GM21526 (cell line): ENCODE measurements at regions not wholly inside any gene's neighbourhood (a gene's known extent, or its start where the extent isn't known, plus 50 kb on each side); places are given as distances from the start of the nearest gene placed in this dataset.

ENCODE experiments used
- ATAC-seq: cut with Tn5 transposase; IDR thresholded peaks from one replicate; pipeline ENCODE4 v1.9.1; 2021; ENCODE audit warnings: moderate library complexity; ENCODE audit not compliant: unreplicated experiment, low FRiP score

DNA sequence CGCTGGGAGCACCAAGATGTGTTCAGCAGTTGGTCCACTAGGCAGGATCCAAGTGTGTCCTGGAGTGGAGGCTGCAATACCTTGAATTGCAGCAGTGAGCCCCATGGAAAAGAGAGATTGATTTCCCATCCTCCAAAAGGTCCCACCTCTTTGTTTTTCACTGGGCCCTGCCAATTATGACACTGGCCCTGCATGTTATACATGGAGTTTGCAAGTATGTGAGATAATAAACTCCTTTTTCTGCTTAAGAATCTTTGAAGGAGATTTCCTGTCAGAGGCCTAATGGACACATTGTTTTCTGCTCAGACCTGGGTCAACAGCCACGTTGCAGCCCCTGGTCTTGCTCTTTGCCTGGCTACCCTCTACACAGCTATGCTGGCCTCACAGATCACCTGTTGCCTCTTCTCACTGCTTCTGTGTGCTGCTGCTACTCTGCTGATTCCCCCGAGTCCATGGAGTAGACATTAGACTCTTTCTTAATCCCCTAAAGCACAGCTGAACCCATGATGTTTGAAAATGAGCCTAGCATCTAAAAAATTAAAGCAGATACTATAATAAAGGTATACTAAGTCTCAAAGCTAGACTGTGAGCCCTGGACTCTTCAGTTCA lies 341.9 kb upstream of the CDH11 start:
- ATAC-seq: no peak

DNA sequence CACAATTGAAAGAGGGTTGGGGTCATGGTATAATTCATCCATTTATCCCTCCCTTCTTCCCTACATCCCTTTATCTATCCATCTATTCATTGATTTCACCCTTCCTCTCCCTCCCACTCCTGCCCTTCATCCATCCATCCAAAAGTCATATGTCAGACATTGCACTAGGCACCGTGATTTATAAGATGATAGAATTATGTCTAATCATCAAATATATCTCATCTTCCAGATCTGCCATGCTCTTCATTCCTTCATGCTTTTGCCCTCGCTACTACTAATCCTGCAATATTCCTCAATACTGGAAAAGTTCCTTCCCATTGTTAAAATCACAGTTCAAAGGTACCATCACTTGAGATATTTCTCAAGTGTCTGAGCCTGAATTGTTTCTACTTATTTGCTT lies 335.2 kb upstream of the CDH11 start:
- no peak for ATAC-seq

DNA sequence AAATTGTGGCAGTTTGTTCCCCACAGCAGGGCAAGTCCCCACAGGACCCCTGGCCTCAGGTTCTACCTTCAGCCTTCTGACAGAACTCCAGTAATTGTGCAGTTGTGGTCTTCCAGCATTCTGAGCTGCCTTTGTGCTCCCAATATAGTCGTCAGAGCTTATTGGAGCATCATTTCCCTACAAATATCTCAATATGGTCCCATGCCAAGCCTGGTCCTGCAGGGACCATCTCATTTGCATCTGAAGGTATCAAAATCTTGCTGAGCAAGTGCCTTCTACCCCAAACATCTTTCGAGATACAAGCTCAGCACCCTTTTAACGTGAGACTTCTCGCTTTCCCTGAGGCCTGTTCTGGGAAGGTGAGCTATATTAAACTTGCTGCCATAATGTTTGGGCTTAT lies 333.9 kb upstream of the CDH11 start:
- ATAC-seq: no peak

DNA sequence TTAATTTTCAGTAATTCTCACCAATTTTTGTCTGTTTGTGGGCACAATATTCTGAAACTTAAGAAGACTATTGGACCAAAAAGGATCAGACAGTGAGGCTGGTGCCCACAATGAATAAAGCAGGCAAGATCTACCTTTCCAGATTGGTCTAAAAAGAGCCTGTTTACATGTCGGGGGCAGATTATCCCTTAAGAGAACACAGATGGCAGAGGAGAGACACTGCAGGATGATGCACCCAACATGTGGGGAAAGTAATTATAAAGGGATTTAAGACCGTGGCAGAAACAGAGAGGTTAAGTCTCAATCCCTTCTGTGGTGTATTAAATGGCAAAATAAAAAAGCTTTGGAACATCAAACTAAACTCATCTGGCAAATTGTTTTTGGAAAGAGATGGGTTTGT lies 331.8 kb upstream of the CDH11 start:
- no peak for ATAC-seq

DNA sequence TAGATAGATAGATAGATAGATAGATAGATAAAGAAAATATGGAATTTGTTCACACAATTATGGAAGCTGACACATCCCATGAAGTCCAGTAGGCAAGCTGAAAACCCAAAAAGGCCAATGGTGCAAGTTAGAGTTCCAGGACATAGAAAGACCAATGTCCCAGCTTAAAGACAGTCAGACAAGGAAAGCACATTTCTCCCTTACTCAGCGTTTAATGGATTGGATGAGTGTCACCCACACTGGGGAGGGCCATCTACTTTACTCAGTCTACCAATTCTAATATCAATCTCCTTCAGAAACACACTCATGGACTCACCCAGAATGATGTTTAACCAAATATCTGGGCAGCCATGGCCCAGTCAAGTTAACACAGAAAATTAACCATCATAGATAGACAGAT lies 327.7 kb upstream of the CDH11 start:
- no peak for ATAC-seq

DNA sequence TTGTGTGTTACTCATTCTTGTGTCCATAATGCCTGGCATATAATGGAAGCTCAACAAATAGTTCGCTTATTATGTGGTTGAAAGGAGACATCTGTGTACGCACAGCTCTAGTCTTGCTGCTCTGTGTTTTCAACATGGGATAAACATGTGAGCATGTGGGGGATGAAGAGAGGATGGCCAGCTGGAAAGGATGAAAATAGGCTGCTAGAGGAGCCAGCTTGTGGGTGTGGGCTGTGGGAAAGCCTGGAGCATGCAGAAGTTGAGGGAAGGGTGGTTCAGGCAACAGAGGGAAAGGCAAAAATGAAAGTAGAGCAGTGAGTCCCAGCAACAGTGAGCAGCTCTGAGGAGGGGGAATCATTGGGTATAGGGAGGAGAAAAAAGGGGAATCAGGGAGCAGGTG lies 324.6 kb upstream of the CDH11 start:
- ATAC-seq: no peak

DNA sequence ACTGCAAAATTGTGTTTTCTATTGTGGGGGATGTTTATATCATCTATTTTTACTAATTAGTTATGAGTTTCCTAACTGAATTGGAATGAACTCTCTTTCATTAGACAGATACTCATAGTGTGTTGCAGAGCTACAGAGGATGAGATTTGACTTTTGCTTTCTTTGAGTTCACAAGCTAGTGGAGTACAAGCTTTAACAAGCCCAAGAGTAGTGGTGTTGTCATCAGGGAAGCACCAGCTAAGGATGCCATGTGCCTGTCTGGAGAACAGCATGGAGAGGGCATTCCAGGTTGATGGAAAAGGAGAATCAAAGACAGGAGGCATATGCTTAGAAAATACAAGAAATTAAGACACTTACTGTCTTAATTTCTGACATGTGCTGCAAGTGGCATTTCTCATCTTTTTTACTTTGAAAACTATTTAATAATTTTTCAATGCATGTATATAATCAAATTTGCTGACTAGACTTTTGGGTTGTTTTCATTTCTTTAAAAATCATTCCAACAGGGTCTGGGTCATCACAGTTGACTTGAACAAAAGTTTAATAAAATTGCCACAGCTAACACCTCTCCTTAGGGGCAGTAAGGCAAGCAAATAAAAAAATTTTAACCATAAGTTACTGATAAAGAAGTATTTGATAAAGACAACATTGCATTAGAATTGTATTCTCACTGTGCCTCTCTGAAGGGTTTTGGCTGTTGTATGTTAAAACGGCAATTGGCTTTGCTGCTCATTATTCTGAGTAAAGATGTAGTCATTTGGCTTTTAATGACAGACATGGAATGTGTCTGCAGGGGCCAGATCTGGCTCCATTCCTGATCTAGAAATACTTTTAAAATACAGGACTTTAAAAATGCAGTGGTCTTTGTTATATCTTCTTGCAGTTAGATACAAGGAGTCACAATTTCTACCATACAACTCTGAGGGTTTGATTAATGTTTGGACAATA lies 323.7 kb upstream of the CDH11 start:
- no peak for ATAC-seq

DNA sequence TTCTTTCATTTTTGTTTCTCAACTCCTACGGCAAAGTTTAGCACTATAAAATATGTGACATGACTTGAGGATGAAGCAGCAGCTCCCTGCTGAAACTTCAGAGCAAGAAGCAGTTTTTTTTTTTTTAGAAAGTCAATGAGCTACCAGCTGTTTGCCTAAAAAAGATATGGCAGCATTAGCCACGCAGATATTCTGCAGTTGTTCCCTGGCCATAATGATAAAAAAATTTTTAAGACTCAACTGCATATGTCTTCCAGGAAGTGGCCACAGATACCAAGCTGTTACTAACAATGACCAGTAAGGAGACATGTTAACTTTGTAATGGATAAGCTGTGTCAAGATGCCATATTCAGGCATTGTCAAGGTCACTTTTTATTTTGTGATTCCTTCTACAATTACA lies 319.6 kb upstream of the CDH11 start:
- ATAC-seq: no peak

DNA sequence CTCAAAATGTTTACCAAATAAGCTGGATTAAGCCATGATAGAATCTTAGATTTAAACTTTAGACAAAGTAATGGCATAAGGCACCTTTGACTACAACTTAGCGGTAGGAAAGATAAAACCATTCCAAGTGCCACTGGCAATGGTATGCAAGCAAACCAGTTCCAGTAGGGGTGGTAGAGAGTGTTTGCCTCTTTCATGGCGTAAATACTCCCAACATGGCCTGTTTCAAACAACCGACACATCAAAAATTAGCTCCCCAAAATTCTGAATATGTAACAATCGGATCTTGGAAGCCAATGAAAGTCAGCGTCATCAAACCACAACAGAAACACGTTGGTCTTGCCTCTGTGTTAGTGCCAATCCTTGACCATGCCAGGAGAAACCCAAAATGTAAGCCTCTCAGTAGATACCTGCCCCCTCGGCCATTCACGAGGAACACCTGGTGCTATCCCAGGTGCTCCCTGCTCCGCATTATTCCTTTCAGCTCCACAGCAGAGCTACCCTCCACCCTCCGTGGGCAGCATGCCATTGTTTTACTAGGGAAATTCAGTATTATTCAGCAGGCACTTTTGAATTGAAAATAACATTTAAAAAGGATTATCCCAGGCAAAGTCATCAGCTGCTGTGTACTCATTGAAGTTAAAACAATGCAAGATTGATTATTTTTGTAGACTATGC lies 307.8 kb upstream of the CDH11 start:
- ATAC-seq: no peak

DNA sequence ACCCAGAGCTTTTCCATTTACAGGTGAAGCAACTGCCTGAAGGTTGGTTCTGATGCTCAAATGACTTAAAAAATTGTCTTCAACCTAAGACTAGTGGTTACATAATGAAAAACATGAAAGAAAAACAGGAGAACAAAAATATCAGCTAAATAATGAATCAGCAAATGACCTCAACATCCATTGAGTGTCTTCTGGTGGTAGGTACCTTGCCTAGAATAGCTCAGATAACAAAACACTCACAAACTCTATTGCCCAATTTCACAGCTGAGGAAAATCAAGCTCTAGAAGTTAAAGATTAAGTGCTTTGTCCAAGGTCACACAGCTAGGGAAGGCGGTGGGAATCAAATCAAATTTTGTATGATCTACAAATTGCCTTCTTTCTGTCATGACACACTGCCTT lies 304.6 kb upstream of the CDH11 start:
- no peak for ATAC-seq

DNA sequence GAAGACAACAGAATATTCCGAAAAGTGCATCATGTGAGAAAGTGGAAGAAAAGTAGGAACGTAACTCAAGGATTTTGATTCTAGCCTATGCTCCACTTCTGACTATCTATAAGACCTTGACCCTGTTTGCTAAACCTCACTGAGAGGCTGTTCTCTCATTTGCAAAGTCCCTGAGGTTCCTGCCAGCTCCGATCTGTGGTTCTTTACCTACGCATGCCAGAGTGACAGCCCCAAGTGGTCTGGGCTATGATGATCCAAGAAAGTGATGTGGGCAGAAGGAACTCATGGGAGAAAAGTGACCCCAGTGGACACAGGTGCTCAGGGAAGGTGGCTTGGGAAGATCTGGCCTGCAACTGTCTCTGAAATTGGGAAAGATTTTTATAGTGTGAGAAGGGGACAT lies 301.1 kb upstream of the CDH11 start:
- ATAC-seq: no peak

DNA sequence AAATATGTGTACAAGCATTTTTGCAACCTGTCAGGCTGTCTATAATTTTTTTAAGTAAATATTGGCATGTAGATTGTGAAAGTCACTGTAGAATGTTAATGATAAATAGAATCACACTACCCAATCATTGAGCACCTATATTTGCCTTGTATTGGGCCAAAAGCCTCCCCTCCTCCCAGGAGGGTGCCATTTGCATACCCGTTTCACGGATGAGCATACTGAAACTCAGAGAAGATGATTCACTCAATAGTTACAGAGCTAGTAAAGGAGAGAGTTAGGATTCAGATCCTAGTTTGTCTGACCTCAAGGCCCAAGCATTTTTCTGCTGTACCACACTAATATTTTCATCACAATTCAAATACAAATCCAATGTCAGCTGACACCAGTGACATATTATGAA lies 299.7 kb upstream of the CDH11 start:
- ATAC-seq: no peak

DNA sequence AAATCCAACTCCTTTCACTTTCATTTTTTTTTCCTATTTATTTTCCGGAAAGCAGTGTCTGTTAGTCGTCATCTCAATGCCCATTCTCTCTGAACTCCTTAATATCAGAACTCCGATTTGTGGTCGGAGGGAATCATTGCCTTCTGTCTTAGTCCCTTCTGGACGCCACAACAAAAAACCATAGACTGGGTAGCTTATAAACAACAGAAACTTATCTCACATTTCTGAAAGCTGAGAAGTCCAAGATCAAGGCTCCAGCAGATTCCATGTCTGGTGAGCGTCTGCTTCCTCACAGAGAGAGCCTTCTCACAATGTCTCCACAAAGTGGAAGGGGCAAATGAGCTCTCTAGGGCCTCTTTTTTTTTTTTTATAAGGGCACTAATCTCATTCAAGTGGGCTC lies 296.6 kb upstream of the CDH11 start:
- no peak for ATAC-seq

DNA sequence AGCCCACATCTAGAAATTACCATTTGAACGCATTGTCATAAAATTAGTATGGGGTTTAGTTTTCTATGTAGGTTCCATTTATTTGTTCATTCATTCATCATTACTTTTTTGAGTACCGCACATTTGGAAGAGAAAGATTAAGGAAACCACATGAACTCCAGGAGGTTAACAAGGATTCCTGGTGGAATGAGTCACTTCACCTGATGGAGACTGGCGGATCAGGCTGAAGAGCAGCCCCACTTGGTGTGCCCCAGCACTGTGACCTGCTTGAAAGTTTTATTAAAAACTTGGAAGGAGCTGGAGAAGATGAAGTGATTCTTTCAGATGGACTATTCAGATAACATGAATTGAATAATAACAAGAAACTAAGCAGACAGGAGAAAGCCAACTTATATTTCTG lies 293.6 kb upstream of the CDH11 start:
- ATAC-seq: no peak

DNA sequence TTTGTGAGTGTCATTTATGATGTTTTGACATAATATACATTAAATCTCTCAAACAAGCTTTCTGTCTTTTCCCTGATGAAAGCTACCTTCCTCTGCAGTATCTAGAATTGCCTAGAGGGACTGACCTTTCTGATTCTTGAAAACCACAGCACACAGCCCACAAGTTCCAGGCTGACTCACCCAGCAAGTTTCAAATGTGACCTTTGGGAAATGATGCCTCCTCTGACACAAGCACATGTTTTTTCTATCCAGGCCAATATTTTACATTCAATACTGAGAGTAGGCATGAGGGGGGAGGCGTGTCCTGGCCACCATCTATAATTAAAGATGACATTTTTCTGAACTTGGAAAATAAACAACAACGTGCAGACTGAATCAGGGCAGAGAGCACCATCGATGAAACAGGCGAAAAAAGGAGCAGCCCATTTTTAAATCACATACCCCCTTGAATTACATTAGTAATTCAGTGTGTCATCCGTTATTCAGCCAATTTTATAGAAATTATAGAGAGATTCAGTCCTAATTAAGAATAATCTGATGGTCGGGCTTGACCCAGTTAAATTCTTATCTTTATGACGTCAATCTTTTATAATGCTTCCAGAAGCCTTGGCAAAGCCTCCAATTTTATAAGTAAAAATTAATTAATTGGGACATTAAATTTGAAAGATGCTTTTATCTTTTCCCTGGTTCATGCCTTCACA lies 292.6 kb upstream of the CDH11 start:
- ATAC-seq: no peak

DNA sequence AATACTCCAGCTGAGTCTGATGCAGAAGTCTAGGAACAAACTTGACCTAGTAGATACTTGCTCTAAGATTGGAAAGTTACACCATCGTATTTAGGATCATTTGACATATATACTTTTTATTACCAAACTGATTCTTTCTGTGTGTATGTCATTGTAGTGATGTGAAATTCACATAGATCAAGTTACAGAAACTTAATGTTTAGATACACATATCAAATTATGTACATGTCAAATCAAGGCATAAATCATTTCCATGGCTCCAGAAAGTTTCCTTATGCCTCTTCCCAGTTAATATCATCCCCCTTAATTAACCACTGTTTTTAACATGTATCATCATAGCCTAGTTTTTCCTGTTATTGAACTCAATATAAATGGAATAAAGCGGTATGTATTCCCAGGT lies 292.0 kb upstream of the CDH11 start:
- ATAC-seq: no peak

DNA sequence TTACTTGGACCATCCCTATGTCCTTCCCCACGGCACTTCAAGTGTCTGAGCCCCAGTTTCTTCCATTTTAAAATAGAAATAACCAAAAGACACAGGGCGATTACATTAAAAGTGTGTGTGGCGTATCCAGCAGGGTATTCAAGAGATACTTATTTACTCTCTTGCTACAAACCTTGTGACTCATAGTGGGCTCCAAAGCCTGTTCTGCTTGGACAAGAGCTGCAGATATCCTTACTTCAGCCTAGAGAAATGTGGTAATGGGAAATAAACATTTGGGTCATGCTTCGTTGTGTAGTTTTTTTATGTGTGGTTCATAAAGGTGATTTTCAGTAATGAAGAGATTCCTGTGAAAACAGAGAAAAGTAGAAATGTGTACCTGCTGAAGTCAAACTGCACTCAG lies 288.9 kb upstream of the CDH11 start:
- no peak for ATAC-seq

DNA sequence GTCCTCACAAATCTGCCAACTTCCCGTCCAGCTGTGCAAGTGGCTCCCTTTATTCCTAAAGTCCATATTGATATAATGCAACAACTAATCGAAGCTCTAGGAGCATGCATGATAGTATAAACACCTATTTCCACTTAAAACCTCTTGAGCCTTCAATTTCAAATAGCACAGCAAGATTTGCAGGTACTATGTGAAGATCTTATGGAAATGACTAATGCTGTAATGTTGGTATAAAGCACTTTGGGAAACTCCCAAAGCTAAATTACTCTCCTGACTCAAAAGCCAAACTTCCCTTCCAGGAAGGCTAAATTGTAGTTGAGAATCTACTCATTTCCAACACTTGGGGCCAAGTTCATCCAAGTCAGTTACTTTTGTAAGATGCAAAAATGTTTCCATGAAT lies 287.6 kb upstream of the CDH11 start:
- ATAC-seq: no peak

DNA sequence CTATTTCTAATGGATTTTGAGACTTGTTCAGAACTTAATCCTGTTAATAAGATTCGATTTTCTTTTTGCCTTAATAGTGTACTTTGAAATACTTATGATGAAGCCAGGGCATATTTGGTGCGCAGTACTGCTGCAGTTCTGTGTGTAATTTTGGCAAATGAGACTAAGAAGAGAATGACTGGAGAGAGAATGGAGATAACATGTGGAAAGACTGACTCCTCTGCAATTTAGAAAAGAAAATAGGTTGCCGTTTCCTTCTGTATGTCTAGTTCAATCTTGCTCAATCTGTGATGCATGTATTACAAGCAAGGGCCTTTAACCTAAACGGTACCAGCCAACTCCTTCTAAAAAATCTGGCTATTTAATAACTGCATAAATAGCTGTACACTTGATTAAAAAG lies 285.1 kb upstream of the CDH11 start:
- ATAC-seq: no peak

DNA sequence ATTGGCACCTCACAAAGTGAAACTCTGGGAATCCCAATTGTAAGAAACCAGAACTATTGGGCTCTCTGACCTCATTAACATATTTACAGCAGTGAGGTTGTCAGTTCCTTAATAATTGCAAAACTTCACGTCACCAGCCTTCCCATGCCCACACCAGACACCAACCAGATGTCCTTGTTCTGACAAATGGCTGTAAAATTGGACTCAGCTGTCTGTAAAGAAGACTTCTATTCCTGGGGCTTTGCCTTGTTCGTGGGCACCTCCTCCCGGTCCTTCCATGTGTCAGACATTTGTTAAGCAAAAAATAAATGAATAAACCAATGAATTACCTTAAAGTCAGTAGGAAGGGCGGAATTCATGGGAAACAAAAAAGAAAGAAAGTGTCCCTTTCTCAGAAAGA lies 284.3 kb upstream of the CDH11 start:
- no peak for ATAC-seq

DNA sequence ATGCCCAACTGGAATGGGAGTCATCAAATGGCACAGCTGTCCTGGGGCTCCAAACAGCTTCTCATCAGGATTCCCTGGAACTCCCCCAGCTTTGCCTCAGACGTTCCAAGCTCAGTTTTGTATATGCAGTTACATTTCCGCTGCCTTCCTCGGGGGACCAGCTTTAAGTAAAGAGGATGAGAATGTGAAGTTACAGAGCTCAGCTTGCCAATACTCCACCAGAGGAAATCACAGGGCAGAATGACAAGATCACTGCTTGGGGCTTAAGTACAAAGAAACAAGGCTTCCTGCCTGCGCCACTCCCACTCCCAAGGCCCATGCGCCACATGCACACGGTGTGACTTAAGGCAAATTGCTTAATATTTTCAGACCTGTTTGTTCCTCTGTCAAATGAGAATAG lies 272.4 kb upstream of the CDH11 start:
- no peak for ATAC-seq
